Stimulated activated CD8-positive, alpha-beta memory T cell treated with anti-CD3 and anti-CD28 coated beads, Interleukin-12 subunit alpha, Interleukin-12 subunit beta, amount 100 ng/mL, for 24 hours (primary cell): ENCODE measurements at regions not wholly inside any gene's neighbourhood (a gene's known extent, or its start where the extent isn't known, plus 50 kb on each side); places are given as distances from the start of the nearest gene placed in this dataset.

Experiments used
- DNase-seq: peaks from one replicate; pipeline ENCODE4 v3.0.0-alpha.2; 2020; ENCODE audit errors: extremely low read depth

GRCh38 chr2:177119099-177119498 lies 93.5 kb upstream of the HNRNPA3 start:
- DNase-seq = no peak

DNA sequence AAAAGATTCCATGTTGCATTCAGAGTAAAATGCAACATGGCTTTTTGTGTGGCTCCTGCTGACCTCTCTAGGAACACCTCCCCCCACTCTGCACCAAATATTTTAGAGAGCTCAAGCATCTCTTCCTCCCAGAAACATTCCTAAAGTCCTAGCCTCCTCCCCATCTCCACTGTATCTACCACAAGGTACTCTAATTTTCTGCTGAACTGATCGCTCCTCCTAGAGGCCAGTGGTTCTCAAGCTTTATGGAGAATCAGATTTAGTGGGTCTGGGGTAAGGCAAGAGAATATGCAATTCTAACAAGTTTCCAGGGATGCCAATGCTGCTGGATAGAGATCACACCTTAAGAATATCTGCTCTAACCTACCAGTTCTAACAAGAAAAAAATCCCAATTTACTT lies 89.5 kb upstream of the HNRNPA3 start:
- DNase-seq = no peak

GRCh38 chr2:177124371-177124770 lies 88.2 kb upstream of the HNRNPA3 start:
- no peak for DNase-seq

GRCh38 chr2:177127821-177128220 lies 84.8 kb upstream of the HNRNPA3 start:
- DNase-seq = no peak

DNA sequence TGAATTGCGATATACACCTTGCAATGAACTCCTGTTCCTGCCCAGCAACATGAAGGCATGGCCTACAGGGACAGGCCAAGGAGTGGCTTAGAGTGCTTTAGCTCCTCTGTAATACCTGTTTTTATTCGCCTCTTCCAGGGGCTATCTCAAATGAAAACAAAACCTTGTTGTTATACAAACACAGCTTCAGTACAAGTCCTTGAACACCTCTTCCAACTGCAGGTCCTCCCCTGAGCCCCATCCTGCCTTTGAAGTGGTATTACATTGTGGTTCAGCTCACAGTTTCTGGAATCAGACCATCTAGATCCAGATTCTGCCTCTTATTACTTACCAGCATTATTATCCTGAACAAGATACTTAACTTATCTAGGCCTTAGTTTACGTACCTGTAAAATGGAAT lies 83.0 kb upstream of the HNRNPA3 start:
- DNase-seq = no peak

DNA sequence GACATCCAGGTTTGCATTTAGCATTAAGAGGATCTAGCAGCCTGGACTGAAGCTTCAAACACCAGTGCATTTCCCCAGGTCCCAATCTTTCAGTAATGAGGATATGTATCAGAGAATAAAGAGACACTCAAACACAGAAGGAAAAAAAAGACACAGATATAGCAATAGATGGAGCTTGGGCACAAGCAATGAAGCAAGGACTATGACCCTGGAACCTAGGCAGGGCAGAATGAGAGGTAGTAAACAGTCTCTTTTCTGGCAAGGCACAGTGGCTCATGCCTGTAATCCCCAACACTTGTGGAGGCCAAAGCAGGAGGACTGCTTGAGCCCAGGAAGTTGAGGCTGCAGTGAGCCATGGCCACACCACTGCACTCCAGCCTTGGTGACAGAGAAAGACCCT lies 80.7 kb upstream of the HNRNPA3 start:
- DNase-seq = no peak

DNA sequence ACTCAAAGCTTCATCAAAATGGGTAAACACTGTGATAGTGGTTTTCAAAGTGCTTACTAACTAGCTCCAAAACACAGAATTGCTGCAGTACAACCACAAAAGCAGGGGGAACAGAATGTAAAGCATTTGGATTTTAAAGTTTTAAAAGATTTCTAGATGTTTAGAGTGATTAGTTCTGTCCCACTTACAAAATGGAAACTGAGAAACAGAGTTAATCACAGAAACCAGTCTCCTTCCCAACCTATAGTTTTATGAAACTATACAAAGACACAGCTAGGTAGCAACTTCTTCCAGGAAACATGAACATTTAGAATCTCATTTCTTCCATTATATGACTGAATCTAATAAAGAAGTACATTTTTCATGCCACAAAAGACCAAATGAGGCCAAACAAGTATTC lies 73.8 kb upstream of the HNRNPA3 start:
- DNase-seq = no peak

GRCh38 chr2:177141866-177142265 lies 70.7 kb upstream of the HNRNPA3 start:
- no peak for DNase-seq

DNA sequence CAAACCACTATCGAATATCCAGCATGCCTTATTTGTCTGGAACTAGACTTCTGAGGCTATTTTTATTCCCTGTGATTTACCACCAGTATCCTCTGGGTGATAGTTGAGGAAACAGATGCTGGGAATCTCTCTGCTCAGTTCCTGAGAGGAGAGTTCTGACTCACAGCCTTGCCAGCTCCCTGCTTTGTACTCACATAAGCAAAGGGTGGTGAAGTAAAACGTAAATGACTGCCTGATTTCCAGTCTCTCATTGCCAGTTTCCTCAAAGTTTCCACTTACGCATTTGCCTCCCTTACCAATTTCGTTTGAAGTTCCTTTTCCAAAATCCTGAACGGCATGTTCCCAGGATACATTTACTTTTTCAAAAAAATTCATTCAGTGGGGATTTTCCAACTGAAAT lies 69.2 kb upstream of the HNRNPA3 start:
- DNase-seq = no peak

GRCh38 chr2:177147093-177147694 lies 65.4 kb upstream of the HNRNPA3 start:
- DNase-seq = no peak

DNA sequence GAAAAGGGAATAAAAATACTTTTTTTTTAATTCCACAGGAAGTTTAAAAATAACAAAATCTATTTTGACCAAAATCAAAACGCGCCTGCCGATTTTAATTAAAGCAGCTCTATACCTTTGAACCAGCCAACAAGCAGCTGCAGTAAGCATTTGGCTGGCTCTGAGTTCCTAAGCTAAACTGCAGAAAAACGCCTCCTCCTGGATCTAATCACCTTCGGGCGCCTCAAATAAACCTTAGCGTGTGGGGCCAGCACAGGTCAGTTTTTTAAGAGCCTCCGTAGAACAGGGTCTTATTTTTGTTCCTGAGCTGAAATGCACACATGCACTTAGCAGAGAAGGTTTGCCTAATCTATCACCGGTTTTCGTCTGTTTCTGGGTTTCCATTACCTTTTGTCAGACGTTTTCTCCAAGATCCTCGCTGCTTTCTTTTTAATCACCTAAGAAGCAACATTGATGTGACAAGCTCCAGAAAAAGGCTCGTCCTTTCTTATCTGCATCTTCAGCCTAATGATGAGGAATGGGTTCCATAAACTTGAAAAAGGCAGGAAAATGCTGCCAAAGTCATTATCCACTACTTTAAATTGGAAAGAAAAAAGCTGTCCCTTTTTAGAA lies 64.7 kb upstream of the HNRNPA3 start:
- DNase-seq = no peak

GRCh38 chr2:177148477-177149154 lies 64.0 kb upstream of the HNRNPA3 start:
- DNase-seq = peak; percentile 40

- DNase-seq = no peak
These were observed 63.5 kb upstream of the HNRNPA3 start for GRCh38 chr2:177149155-177149503.

DNA sequence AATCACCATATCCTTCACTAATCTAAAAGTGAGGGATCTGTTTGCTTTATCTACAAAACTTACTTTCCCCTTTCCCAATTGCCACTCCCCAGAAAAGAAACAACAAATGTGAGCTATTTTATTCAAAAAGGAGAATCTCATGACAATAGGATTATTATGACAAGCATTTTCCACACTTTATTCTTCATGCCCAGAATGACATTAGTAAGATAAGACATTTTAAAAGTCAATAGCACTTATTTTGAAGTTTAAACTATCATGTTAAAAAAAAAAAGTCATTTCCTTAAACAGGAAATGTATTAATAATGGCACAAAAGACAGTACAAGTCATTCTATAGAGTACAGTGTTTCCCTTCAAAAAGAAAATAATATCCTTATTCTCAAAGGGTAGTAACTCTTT lies 58.8 kb upstream of the HNRNPA3 start:
- no peak for DNase-seq

GRCh38 chr2:177154809-177155208 lies 57.8 kb upstream of the HNRNPA3 start:
- no peak for DNase-seq

DNA sequence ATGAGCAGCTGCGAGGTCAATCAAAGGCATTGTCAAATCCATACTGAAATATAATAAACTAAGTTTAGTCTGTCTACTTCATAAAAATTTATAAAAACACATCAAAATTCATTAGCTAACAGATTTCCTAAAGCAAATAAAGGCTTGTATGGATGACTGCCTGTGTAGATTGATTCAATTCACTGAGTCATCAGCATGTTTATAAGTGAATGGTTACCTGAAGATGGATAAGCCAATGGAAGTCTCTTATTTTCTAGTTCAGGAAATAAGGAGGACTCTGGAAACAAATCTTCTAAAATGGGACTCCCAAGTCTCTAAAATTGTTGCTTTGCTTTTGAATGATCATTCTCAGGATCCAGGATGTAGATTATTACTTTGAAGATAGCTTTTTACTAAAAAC lies 57.0 kb upstream of the HNRNPA3 start:
- DNase-seq = no peak

- no peak for DNase-seq
These were observed 50.7 kb upstream of the HNRNPA3 start for GRCh38 chr2:177161741-177162460.
